Astrocyte (in vitro differentiated cells and primary cell): ENCODE measurements at regions not wholly inside any gene's neighbourhood (a gene's known extent, or its start where the extent isn't known, plus 50 kb on each side); places are given as distances from the start of the nearest gene placed in this dataset.

Experiments used
- DNase-seq: peaks from one replicate; pipeline ENCODE4 v3.0.0-alpha.2; 2010; ENCODE audit warnings: low read depth
- FAIRE-seq: peaks from 2 replicates; lab custom pipeline; 2011; peaks lifted over from hg19 to GRCh38; lab: Jason Lieb, UNC
- H2AFZ ChIP-seq: 2 replicates; pipeline ENCODE4 v1.6.0; 2012; ENCODE audit warnings: low read depth, low read length, inconsistent platforms
- H3K27ac ChIP-seq: 2 replicates; pipeline ENCODE4 v1.5.1; 2011; ENCODE audit warnings: low read depth, low read length, inconsistent platforms
- H3K27me3 ChIP-seq: 2 replicates; pipeline ENCODE4 v1.6.0; 2011; ENCODE audit warnings: low read length, inconsistent platforms; ENCODE audit not compliant: insufficient read depth
- H3K36me3 ChIP-seq: 2 replicates; pipeline ENCODE4 v1.5.1; 2011; ENCODE audit warnings: low read length, inconsistent platforms; ENCODE audit not compliant: insufficient read depth
- H3K4me1 ChIP-seq: 2 replicates; pipeline ENCODE4 v1.5.1; 2011; ENCODE audit warnings: low read length, inconsistent platforms; ENCODE audit not compliant: insufficient read depth
- H3K4me2 ChIP-seq: 2 replicates; pipeline ENCODE4 v1.6.0; 2012; ENCODE audit warnings: low read length, inconsistent platforms
- H3K4me3 ChIP-seq: 2 replicates; pipeline ENCODE4 v1.5.1; 2011; ENCODE audit warnings: low read depth, mild to moderate bottlenecking, low read length, inconsistent platforms; ENCODE audit not compliant: insufficient read depth
- H3K79me2 ChIP-seq: 2 replicates; pipeline ENCODE4 v1.6.0; 2012; ENCODE audit warnings: mild to moderate bottlenecking, low read length, inconsistent platforms; ENCODE audit not compliant: insufficient read depth
- H3K9ac ChIP-seq: 2 replicates; pipeline ENCODE4 v1.6.0; 2012; ENCODE audit warnings: mild to moderate bottlenecking, low read length, inconsistent platforms
- H3K9me3 ChIP-seq: 2 replicates; pipeline ENCODE4 v1.5.1; 2012; ENCODE audit warnings: low read depth, mild to moderate bottlenecking, low read length, inconsistent platforms; ENCODE audit not compliant: insufficient read depth
- H4K20me1 ChIP-seq: 2 replicates; pipeline ENCODE4 v1.6.0; 2012; ENCODE audit warnings: low read length, inconsistent platforms; ENCODE audit not compliant: insufficient read depth
- H3K27ac Mint-ChIP-seq: one replicate; pipeline ENCODE4 v1.8.0; 2021; ENCODE audit warnings: mild to moderate bottlenecking, mixed read lengths; ENCODE audit not compliant: unreplicated experiment
- H3K27me3 Mint-ChIP-seq: one replicate; pipeline ENCODE4 v1.8.0; 2021; ENCODE audit warnings: low read depth, mixed read lengths; ENCODE audit not compliant: unreplicated experiment
- H3K36me3 Mint-ChIP-seq: one replicate; pipeline ENCODE4 v1.8.0; 2021; ENCODE audit warnings: low read depth, mixed read lengths; ENCODE audit not compliant: unreplicated experiment
- H3K4me1 Mint-ChIP-seq: one replicate; pipeline ENCODE4 v1.8.0; 2021; ENCODE audit warnings: low read depth, mixed read lengths; ENCODE audit not compliant: unreplicated experiment
- H3K4me3 Mint-ChIP-seq: one replicate; pipeline ENCODE4 v1.8.0; 2021; ENCODE audit warnings: mild to moderate bottlenecking, moderate library complexity, mixed read lengths; ENCODE audit not compliant: unreplicated experiment
- H3K9me3 Mint-ChIP-seq: one replicate; pipeline ENCODE4 v1.8.0; 2021; ENCODE audit warnings: mild to moderate bottlenecking, mixed read lengths; ENCODE audit not compliant: unreplicated experiment
- CTCF ChIP-seq: IDR thresholded peaks from 2 replicates; pipeline ENCODE4 v1.5.1; 2011; ENCODE audit warnings: low read depth, mild to moderate bottlenecking, inconsistent platforms, low read length, moderate library complexity; ENCODE audit not compliant: insufficient read depth
- EZH2 ChIP-seq: IDR thresholded peaks from 2 replicates; pipeline ENCODE4 v1.6.1; 2012; ENCODE audit warnings: mild to moderate bottlenecking, low read length, inconsistent platforms; ENCODE audit not compliant: insufficient read depth

DNA sequence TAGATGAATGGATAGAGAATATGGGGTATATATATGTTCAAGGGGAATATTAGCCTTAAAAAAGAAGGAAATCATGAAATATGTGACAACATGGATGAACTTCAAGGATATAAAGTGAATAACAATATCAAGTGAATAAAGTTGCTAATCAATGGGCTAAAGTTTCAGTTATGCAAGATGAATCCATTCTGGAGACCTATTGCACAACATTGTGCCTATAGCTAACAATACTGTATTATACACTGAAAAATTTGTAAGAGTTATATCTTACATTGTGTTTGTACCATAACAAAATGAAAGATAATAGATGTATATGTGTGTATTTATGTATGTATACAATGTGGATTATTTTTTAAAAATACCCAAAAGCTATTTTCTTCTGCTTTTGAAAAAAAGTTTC, 96.3 kb upstream of the DPYD start:
- Histone ChIP-seq H3K9me3 (no peaks in the 10 kb centered on the region), H3K27me3 (no peaks in the 10 kb centered on the region), H4K20me1 (no peaks in the 10 kb centered on the region), H2AFZ (no peak overlapping the region), H3K9ac (no peak overlapping the region), H3K4me1 (no peaks in the 10 kb centered on the region), H3K27ac (no peak overlapping the region), H3K36me3 (no peaks in the 10 kb centered on the region), H3K79me2 (no peaks in the 10 kb centered on the region), H3K4me2 (no peak overlapping the region), H3K4me3 (no peak overlapping the region)
- no peak for DNase-seq
- FAIRE-seq = no peak
- Mint-ChIP-seq H3K4me1 (no peaks in the 10 kb centered on the region), H3K4me3 (no peak overlapping the region), H3K27ac (no peak overlapping the region), H3K36me3 (no peaks in the 10 kb centered on the region), H3K9me3 (no peaks in the 10 kb centered on the region), H3K27me3 (no peaks in the 10 kb centered on the region)
- TF ChIP-seq EZH2 = no peak
- no peak for TF ChIP-seq CTCF

DNA sequence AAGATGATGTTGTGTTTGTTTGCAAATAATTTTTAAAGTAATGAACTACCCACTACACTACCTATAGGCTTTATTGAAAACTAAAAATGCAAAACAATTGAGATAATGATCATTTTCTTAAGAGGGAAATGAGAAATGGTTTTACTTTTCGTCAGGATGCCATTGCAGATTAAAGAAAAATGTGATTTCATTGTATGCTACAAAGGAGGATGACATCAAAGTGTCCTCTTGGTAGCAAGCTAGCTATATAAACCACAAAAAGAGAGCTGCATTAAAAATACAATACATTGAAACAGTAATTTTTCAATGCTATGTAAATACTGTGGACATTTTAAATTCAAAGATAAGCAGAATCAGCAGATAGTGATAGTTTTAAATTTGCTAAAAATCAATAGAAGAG, 87.5 kb upstream of the DPYD start:
- Mint-ChIP-seq H3K36me3 (peaks cover 2% of the 10 kb centered on the region), H3K4me3 (no peak overlapping the region), H3K4me1 (peaks cover 22% of the 10 kb centered on the region), H3K9me3 (no peaks in the 10 kb centered on the region), H3K27me3 (no peaks in the 10 kb centered on the region), H3K27ac (no peak overlapping the region)
- Histone ChIP-seq H3K4me1 (peaks cover 13% of the 10 kb centered on the region), H2AFZ (no peak overlapping the region), H3K27ac (no peak overlapping the region), H3K4me2 (no peak overlapping the region), H3K36me3 (no peaks in the 10 kb centered on the region), H4K20me1 (no peaks in the 10 kb centered on the region), H3K4me3 (no peak overlapping the region), H3K79me2 (no peaks in the 10 kb centered on the region), H3K9ac (no peak overlapping the region), H3K27me3 (no peaks in the 10 kb centered on the region), H3K9me3 (no peaks in the 10 kb centered on the region)
- DNase-seq (no peak), FAIRE-seq (peak; percentile 9)
- TF ChIP-seq CTCF (no peak), EZH2 (no peak)

DNA sequence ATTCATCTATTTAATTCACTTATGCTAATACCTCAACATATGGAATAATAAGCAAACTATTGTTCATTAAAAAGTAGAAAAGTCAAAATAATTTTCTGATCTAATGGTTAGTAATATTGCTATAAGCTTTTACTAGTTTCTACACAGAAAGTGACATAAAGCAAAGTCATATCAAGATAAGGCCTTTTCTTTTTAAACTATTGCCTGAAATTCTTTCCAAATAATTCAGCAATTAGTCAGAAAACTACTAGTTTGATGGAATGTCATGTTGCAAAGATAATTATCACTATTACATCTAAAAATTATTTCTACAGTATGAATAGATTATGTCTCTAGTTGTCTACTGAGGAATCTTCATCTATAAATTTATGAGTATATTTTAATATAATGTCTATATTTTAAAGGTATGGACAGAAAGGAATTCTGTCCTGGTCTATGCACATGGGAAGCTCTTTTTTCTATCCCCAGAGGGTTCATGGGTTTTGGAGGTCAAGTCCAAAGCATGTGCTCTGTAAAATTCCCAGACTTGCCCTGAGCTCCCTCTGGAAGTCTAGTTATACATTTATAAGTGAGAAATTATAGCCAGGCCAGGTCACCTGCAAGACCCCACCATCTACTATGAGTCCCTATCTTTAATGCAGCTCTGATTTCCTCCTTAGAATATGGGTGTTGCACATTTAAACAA, 84.6 kb upstream of the DPYD start:
- Mint-ChIP-seq H3K27ac (peak overlapping the region; percentile 38), H3K27me3 (no peaks in the 10 kb centered on the region), H3K4me3 (no peak overlapping the region), H3K4me1 (peaks cover 33% of the 10 kb centered on the region), H3K9me3 (no peaks in the 10 kb centered on the region), H3K36me3 (no peaks in the 10 kb centered on the region)
- no peaks in the 10 kb centered on the region for H3K27me3 ChIP-seq
- H3K36me3 ChIP-seq = no peaks in the 10 kb centered on the region
- H3K4me3 ChIP-seq = no peak overlapping the region
- H4K20me1 ChIP-seq = no peaks in the 10 kb centered on the region
- no peak overlapping the region for H3K9ac ChIP-seq
- FAIRE-seq (no peak), DNase-seq (peak; percentile 55)
- no peak overlapping the region for H2AFZ ChIP-seq
- no peaks in the 10 kb centered on the region for H3K9me3 ChIP-seq
- peak overlapping the region; percentile 28 for H3K4me2 ChIP-seq
- no peaks in the 10 kb centered on the region for H3K79me2 ChIP-seq
- TF ChIP-seq CTCF = no peak
- peaks cover 13% of the 10 kb centered on the region for H3K4me1 ChIP-seq
- H3K27ac ChIP-seq = peak overlapping the region; percentile 54
